Naive B cell (primary cell): ENCODE measurements at regions not wholly inside any gene's neighbourhood (a gene's known extent, or its start where the extent isn't known, plus 50 kb on each side); places are given as distances from the start of the nearest gene placed in this dataset.
A peak's percentile ranks its signal among the peaks of the same experiment; 100 is the strongest.

Source experiments
- ATAC-seq, 2 donors: fragments of 150-1000 bp; cut with Tn5 transposase; 2 replicates each; pipeline ENCODE4 v1.10.0; 2021; ENCODE audit warnings: low read depth in 2 of 2, mild to moderate bottlenecking in 2 of 2, moderate library complexity in 2 of 2
- DNase-seq: peaks from one replicate; pipeline ENCODE4 v3.0.0; 2022
- H3K27ac Mint-ChIP-seq, 6 donors: one replicate each; pipeline ENCODE4 v1.8.0; 2020 to 2022; ENCODE audit warnings: mild to moderate bottlenecking in 6 of 6, mixed read lengths in 6 of 6, moderate library complexity in 5 of 6, inconsistent platforms in 2 of 6
- H3K27me3 Mint-ChIP-seq, 3 donors: one replicate each; pipeline ENCODE4 v1.8.0; 2021 to 2022; ENCODE audit warnings: mixed read lengths in 3 of 3, mild to moderate bottlenecking in 1 of 3
- H3K36me3 Mint-ChIP-seq, 2 donors: one replicate each; pipeline ENCODE4 v1.8.0; 2020 to 2022; ENCODE audit warnings: mixed read lengths in 2 of 2, inconsistent platforms in 1 of 2, mild to moderate bottlenecking in 1 of 2
- H3K4me1 Mint-ChIP-seq, 3 donors: one replicate each; pipeline ENCODE4 v1.8.0; 2020 to 2022; ENCODE audit warnings: mixed read lengths in 3 of 3, inconsistent platforms in 1 of 3, mild to moderate bottlenecking in 1 of 3, moderate library complexity in 1 of 3
- H3K4me3 Mint-ChIP-seq, 8 donors: one replicate each; pipeline ENCODE4 v1.8.0; 2020 to 2022; ENCODE audit warnings: mild to moderate bottlenecking in 8 of 8, mixed read lengths in 8 of 8, moderate library complexity in 8 of 8, inconsistent platforms in 2 of 8
- H3K9me3 Mint-ChIP-seq, 7 donors: one replicate each; pipeline ENCODE4 v1.8.0; 2020 to 2022; ENCODE audit warnings: mixed read lengths in 7 of 7, mild to moderate bottlenecking in 5 of 7, inconsistent platforms in 2 of 7, moderate library complexity in 1 of 7

- peaks cover 0 to 13% (median 4%) of the 10 kb centered on the region in 7 donors for H3K9me3 Mint-ChIP-seq
- ATAC-seq (no peak), DNase-seq (no peak)
- H3K27me3 Mint-ChIP-seq, result no peaks in the 10 kb centered on the region
- H3K36me3 Mint-ChIP-seq, result no peaks in the 10 kb centered on the region
- no peak overlapping the region for H3K4me3 Mint-ChIP-seq
- no peak overlapping the region for H3K27ac Mint-ChIP-seq
- no peaks in the 10 kb centered on the region for H3K4me1 Mint-ChIP-seq
Observed at GRCh38 chr1:212205006-212205405, 80.2 kb upstream of the PPP2R5A start.

- Mint-ChIP-seq H3K27ac (no peak overlapping the region), H3K4me1 (no peaks in the 10 kb centered on the region), H3K27me3 (no peaks in the 10 kb centered on the region), H3K36me3 (no peaks in the 10 kb centered on the region), H3K9me3 (peaks cover 0 to 5% (median under 1%) of the 10 kb centered on the region in 7 donors), H3K4me3 (no peak overlapping the region)
- no peak for DNase-seq
- no peak for ATAC-seq
Observed at GRCh38 chr1:212205843-212206242, 79.4 kb upstream of the PPP2R5A start.

GRCh38 chr1:212207118-212207517 lies 78.1 kb upstream of the PPP2R5A start:
- Mint-ChIP-seq H3K27ac (no peak overlapping the region), H3K9me3 (no peaks in the 10 kb centered on the region), H3K27me3 (no peaks in the 10 kb centered on the region), H3K36me3 (no peaks in the 10 kb centered on the region), H3K4me3 (no peak overlapping the region), H3K4me1 (no peaks in the 10 kb centered on the region)
- ATAC-seq, result no peak
- no peak for DNase-seq

- no peaks in the 10 kb centered on the region for H3K9me3 Mint-ChIP-seq
Observed at GRCh38 chr1:212207822-212208520, 77.2 kb upstream of the PPP2R5A start.

DNA sequence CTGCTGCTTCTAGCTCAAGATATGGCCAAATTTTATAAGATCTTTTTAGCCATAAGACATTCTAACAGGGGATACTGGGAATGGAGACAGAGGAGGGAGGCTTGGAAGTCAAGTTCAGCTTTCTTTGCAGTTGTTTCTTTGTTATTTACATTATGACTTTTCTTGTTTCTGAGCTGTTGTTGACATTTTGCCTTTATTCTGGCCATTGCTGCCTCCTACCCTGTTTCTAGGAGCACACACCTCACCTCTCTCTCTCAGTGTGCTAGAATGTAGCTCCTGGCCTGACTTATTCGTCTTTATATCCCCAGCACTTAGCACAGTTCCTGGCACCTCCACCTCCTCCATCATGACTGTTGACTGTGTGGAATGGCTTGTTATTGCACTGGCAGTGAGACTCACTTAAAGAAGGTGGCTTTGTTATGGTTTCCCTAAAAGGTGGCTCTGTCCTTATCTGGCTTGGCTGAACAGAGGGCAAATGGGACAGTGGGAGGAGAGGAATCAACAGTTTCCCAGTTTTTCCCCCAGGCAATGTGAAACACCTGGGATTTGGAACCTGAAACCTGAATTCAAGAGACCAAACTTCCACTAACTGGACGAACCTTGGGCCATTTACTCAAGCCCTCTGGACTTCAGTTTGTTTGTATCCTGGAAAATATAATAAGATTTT lies 76.1 kb upstream of the PPP2R5A start:
- H3K4me3 Mint-ChIP-seq, result no peak overlapping the region
- ATAC-seq, result no peak
- H3K27ac Mint-ChIP-seq, result no peak overlapping the region
- no peaks in the 10 kb centered on the region for H3K9me3 Mint-ChIP-seq
- H3K4me1 Mint-ChIP-seq, result no peaks in the 10 kb centered on the region
- DNase-seq, result no peak
- H3K36me3 Mint-ChIP-seq, result no peaks in the 10 kb centered on the region
- H3K27me3 Mint-ChIP-seq, result no peaks in the 10 kb centered on the region

More at GRCh38 chr1:212207822-212208520, 77.2 kb upstream of the PPP2R5A start:
- H3K4me1 Mint-ChIP-seq, result no peaks in the 10 kb centered on the region
- H3K36me3 Mint-ChIP-seq, result no peaks in the 10 kb centered on the region
- no peak for DNase-seq
- H3K27me3 Mint-ChIP-seq, result no peaks in the 10 kb centered on the region
- ATAC-seq, result no peak
- no peak overlapping the region for H3K27ac Mint-ChIP-seq
- no peak overlapping the region for H3K4me3 Mint-ChIP-seq

GRCh38 chr1:212211371-212211770 lies 73.8 kb upstream of the PPP2R5A start:
- H3K4me1 Mint-ChIP-seq, result no peaks in the 10 kb centered on the region
- ATAC-seq (no peak), DNase-seq (no peak)
- no peak overlapping the region for H3K27ac Mint-ChIP-seq
- H3K36me3 Mint-ChIP-seq, result no peaks in the 10 kb centered on the region
- no peak overlapping the region for H3K4me3 Mint-ChIP-seq
- H3K27me3 Mint-ChIP-seq, result no peaks in the 10 kb centered on the region
- peaks cover 0 to 2% (median 0%) of the 10 kb centered on the region in 7 donors for H3K9me3 Mint-ChIP-seq

DNA sequence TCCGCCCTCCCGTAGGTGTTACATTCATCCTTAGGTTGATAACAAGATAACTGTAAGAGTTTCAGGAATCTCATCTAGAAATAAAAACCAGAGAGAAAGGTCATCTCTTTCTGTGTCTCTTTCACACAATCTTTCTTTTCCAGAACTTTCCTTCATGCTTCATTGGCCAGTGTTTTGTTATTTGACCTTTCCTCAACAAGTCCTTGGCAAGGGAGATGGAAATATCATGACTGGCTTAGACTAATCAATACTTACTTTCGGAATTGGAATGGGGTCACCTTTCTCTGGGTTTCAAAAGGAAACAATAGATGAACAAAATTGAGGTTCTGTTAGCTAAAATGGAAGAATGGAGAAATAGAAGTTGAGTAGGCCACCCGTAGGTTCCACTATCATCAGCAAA lies 72.9 kb upstream of the PPP2R5A start:
- no peak overlapping the region for H3K4me3 Mint-ChIP-seq
- peaks cover 0 to 2% (median 0%) of the 10 kb centered on the region in 7 donors for H3K9me3 Mint-ChIP-seq
- DNase-seq, result no peak
- no peak overlapping the region for H3K27ac Mint-ChIP-seq
- H3K4me1 Mint-ChIP-seq, result no peaks in the 10 kb centered on the region
- H3K36me3 Mint-ChIP-seq, result no peaks in the 10 kb centered on the region
- no peak for ATAC-seq
- H3K27me3 Mint-ChIP-seq, result no peaks in the 10 kb centered on the region

- Mint-ChIP-seq H3K27ac (no peak overlapping the region), H3K4me1 (no peaks in the 10 kb centered on the region), H3K4me3 (no peak overlapping the region), H3K36me3 (no peaks in the 10 kb centered on the region), H3K27me3 (no peaks in the 10 kb centered on the region), H3K9me3 (peaks cover 0 to 2% (median 0%) of the 10 kb centered on the region in 7 donors)
- DNase-seq, result no peak
- ATAC-seq, result no peak
Observed at GRCh38 chr1:212212906-212213305, 72.3 kb upstream of the PPP2R5A start.

DNA sequence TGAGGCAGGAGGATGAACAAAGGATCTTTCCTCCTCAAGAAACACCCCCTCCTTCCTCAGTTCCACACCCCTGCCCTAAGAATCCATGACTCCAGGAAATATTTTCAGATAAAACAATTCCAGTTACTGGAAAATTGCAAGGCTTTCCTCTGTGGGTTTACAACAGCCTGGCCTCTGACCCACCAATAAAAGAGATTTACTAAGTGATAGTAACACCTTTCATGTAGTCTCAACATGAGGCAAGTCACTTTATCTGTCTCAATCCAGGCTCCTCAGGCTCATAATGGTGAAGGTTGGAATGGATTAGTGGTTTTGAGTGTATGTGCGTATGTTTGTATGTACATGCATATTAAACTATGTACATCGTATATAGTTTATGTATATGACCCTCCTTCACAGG lies 71.4 kb upstream of the PPP2R5A start:
- Mint-ChIP-seq H3K9me3 (peaks cover 0 to 2% (median 0%) of the 10 kb centered on the region in 7 donors), H3K36me3 (no peaks in the 10 kb centered on the region), H3K4me1 (peaks cover 4 to 8% (median 5%) of the 10 kb centered on the region in 3 donors), H3K4me3 (no peak overlapping the region), H3K27me3 (no peaks in the 10 kb centered on the region), H3K27ac (no peak overlapping the region)
- ATAC-seq, result no peak
- no peak for DNase-seq

GRCh38 chr1:212214325-212214724 lies 70.9 kb upstream of the PPP2R5A start:
- DNase-seq, result no peak
- no peak for ATAC-seq
- peak overlapping the region in 1 of 6 donors; percentile 22 for H3K27ac Mint-ChIP-seq
- H3K4me3 Mint-ChIP-seq, result no peak overlapping the region
- peaks cover 0 to 2% (median 0%) of the 10 kb centered on the region in 7 donors for H3K9me3 Mint-ChIP-seq
- peaks cover 4 to 14% (median 10%) of the 10 kb centered on the region in 3 donors for H3K4me1 Mint-ChIP-seq
- H3K36me3 Mint-ChIP-seq, result no peaks in the 10 kb centered on the region
- H3K27me3 Mint-ChIP-seq, result no peaks in the 10 kb centered on the region

DNA sequence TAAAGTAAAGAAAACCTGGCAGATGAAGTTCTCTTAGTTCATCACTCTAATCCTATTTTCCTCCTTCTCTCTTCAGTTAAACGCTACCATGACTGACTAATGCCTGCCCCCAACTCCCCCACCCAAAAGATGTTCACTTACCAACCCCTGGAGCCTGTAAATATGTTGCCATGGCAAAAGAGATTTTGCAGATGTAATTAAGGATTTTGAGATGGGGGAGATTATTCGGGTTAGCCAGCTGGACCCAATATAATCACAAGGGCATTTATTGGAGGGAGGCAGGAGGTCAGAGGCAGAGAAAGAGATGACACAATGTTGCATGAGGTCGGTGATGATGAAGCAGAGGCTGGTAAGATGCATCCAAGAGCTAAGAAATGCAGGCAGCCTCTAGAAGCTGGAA lies 69.3 kb upstream of the PPP2R5A start:
- ATAC-seq (no peak), DNase-seq (no peak)
- Mint-ChIP-seq H3K36me3 (no peaks in the 10 kb centered on the region), H3K9me3 (peaks cover 0 to 2% (median 0%) of the 10 kb centered on the region in 7 donors), H3K27ac (no peak overlapping the region), H3K4me3 (no peak overlapping the region), H3K4me1 (peaks cover 4 to 14% (median 10%) of the 10 kb centered on the region in 3 donors), H3K27me3 (no peaks in the 10 kb centered on the region)

DNA sequence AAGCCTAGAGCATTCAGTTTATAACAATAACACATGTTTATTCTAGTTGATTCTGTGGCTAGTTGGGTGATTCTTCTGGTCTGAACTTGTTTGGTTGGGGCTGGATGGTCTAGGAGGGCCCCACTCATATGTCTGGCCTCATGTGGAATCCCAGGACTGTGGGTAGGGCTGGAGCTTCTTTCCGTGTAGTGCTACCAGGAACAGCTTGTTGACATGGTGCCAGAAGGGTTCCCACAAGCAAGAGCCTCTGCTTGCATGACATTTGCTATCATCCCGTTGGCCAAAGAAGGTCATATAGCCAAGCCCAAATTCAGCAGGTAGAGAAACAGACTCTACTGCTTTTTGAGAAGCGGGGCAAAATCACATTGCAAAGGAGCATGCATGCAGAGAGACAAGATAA lies 67.6 kb upstream of the PPP2R5A start:
- no peak overlapping the region for H3K27ac Mint-ChIP-seq
- DNase-seq (no peak), ATAC-seq (no peak)
- H3K36me3 Mint-ChIP-seq, result no peaks in the 10 kb centered on the region
- no peak overlapping the region for H3K4me3 Mint-ChIP-seq
- peaks cover 0 to 2% (median 0%) of the 10 kb centered on the region in 7 donors for H3K9me3 Mint-ChIP-seq
- peaks cover 4 to 14% (median 10%) of the 10 kb centered on the region in 3 donors for H3K4me1 Mint-ChIP-seq
- no peaks in the 10 kb centered on the region for H3K27me3 Mint-ChIP-seq

GRCh38 chr1:212218065-212218464 lies 67.1 kb upstream of the PPP2R5A start:
- Mint-ChIP-seq H3K4me1 (peaks cover 4 to 14% (median 10%) of the 10 kb centered on the region in 3 donors), H3K27me3 (no peaks in the 10 kb centered on the region), H3K9me3 (peaks cover 0 to 2% (median 0%) of the 10 kb centered on the region in 7 donors), H3K36me3 (no peaks in the 10 kb centered on the region), H3K27ac (peak overlapping the region in 2 of 6 donors; percentile 19 to 25), H3K4me3 (no peak overlapping the region)
- DNase-seq (no peak), ATAC-seq (no peak)

GRCh38 chr1:212218911-212219310 lies 66.3 kb upstream of the PPP2R5A start:
- H3K27ac Mint-ChIP-seq, result peak overlapping the region in 3 of 6 donors; percentile 1 to 65 (median 28)

More at GRCh38 chr1:212218911-212219310, 66.3 kb upstream of the PPP2R5A start:
- Mint-ChIP-seq H3K27me3 (peaks cover 0 to under 1% (median 0%) of the 10 kb centered on the region in 3 donors), H3K36me3 (no peaks in the 10 kb centered on the region), H3K9me3 (peaks cover 0 to 2% (median 0%) of the 10 kb centered on the region in 7 donors), H3K4me1 (peaks cover 4 to 14% (median 10%) of the 10 kb centered on the region in 3 donors), H3K4me3 (no peak overlapping the region)
- no peak for DNase-seq
- peak; percentile 28 to 32 for ATAC-seq
